K562 (cell line): ENCODE measurements at regions not wholly inside any gene's neighbourhood (a gene's known extent, or its start where the extent isn't known, plus 50 kb on each side); places are given as distances from the start of the nearest gene placed in this dataset.

Source experiments
- ATF6 ChIP-seq: sonication (generic); formaldehyde crosslinking; IDR thresholded peaks from 2 replicates; pipeline ENCODE4 v1.4.0; 2020; ENCODE audit warnings: mild to moderate bottlenecking, missing genetic modification reagents
- POLR2A ChIP-seq: fragments of 450-650 bp; conservative IDR thresholded peaks from 2 replicates; pipeline ENCODE4 v1.6.1; 2016

GRCh38 chr1:221317537-221317936 lies 424.4 kb downstream of the DUSP10 start:
- TF ChIP-seq POLR2A = no peak
- TF ChIP-seq ATF6 (CRISPR knock-in tag) = no peak
